CD4-positive, alpha-beta T cell (primary cell): ENCODE measurements at regions not wholly inside any gene's neighbourhood (a gene's known extent, or its start where the extent isn't known, plus 50 kb on each side); places are given as distances from the start of the nearest gene placed in this dataset.

Experiments used
- ATAC-seq: fragments of 200-7000 bp; cut with Tn5 transposase; one replicate; pipeline ENCODE4 v1.10.0; 2022; ENCODE audit warnings: mild to moderate bottlenecking; ENCODE audit not compliant: poor library complexity
- CTCF ChIA-PET: fragments of 350-600 bp; sonication (Branson Sonifier 250); formaldehyde crosslinking; loops from one replicate; lab custom pipeline; 2021; ENCODE audit warnings: antibody characterized with exemption, inconsistent platforms; lab: Charles Lee
- POLR2A ChIA-PET: fragments of 350-600 bp; sonication (Branson Sonifier 250); formaldehyde crosslinking; loops from one replicate; lab custom pipeline; 2021; ENCODE audit warnings: antibody characterized with exemption, inconsistent platforms; lab: Charles Lee
- DNase-seq, 14 experiments: peaks; one replicate each; pipeline ENCODE4 v3.0.0-alpha.2; 2013 to 2020; ENCODE audit warnings: mixed read lengths in 2 of 14
- H3K27ac ChIP-seq, 2 donors: one replicate each; pipeline versions ENCODE4 v1.5.1 to v1.7.0; 2013; ENCODE audit warnings: low read length in 2 of 2, low read depth in 1 of 2, mild to moderate bottlenecking in 1 of 2
- H3K27me3 ChIP-seq, 2 experiments: 1 replicate in 1 of 2; 2 replicates in 1 of 2; pipeline versions ENCODE4 v1.6.1 to v1.7.0; 2013; ENCODE audit warnings: low read length in 2 of 2, control low read depth in 1 of 2, mild to moderate bottlenecking in 1 of 2, moderate library complexity in 1 of 2; ENCODE audit not compliant: insufficient read depth in 2 of 2, control insufficient read depth in 1 of 2
- H3K36me3 ChIP-seq: one replicate; pipeline ENCODE4 v1.6.1; 2013; ENCODE audit warnings: low read length, control low read depth; ENCODE audit not compliant: insufficient read depth
- H3K4me1 ChIP-seq: one replicate; pipeline ENCODE4 v1.6.1; 2013; ENCODE audit warnings: low read length, control low read depth; ENCODE audit not compliant: insufficient read depth
- H3K4me3 ChIP-seq: one replicate; pipeline ENCODE4 v1.5.1; 2013; ENCODE audit warnings: mild to moderate bottlenecking, low read length, moderate library complexity
- H3K9me3 ChIP-seq, 2 experiments: 1 replicate in 1 of 2; 2 replicates in 1 of 2; pipeline versions ENCODE4 v1.6.1 to v1.7.0; 2013; ENCODE audit warnings: low read length in 2 of 2, mild to moderate bottlenecking in 2 of 2, control low read depth in 1 of 2, moderate library complexity in 1 of 2; ENCODE audit not compliant: control insufficient read depth in 1 of 2, insufficient read depth in 1 of 2
- H3K27ac Mint-ChIP-seq: one replicate; pipeline ENCODE4 v1.8.0; 2020; ENCODE audit warnings: mixed read lengths
- H3K27me3 Mint-ChIP-seq: one replicate; pipeline ENCODE4 v1.8.0; 2021; ENCODE audit warnings: mixed read lengths
- H3K36me3 Mint-ChIP-seq: one replicate; pipeline ENCODE4 v1.8.0; 2021; ENCODE audit warnings: low read depth, mixed read lengths
- H3K4me1 Mint-ChIP-seq: one replicate; pipeline ENCODE4 v1.8.0; 2021; ENCODE audit warnings: low read depth, mixed read lengths
- H3K4me3 Mint-ChIP-seq: one replicate; pipeline ENCODE4 v1.8.0; 2020; ENCODE audit warnings: mild to moderate bottlenecking, mixed read lengths
- H3K9me3 Mint-ChIP-seq: one replicate; pipeline ENCODE4 v1.8.0; 2020; ENCODE audit warnings: mixed read lengths
- intact Hi-C, 2 experiments: fragments of 100-400 bp; cut with DNase I in 1 of 2; cut with micrococcal nuclease in 1 of 2; formaldehyde crosslinking; loops; one replicate each; pipeline versions ENCODE4 v1.15.1 to v1.9.0; 2023 to 2025; cut with DNase I, micrococcal nuclease
- TF ChIP-seq, protein P1 (sequence below): fragments of 200-600 bp; IDR thresholded peaks from one replicate; pipeline ENCODE4 v1.8.0; 2022; ENCODE audit warnings: antibody characterized with exemption, mild to moderate bottlenecking

DNA sequence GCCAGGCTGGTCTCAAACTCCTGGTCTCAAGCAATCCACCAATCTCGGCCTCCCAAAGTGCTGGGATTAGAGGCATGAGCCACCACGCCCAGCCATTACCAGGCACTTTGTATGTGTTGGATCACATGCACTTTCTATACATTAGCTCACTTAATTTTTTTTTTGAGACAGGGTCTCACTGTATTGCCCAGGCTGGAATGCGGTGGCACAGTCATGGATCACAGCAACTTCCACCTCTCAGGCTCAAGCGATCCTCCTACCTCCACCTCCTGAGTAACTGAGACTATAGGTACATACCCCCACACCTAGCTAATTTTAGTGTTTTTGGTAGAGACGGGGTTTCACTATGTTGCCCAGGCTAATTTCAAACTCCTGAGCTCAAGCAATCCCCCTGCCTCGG is 203.0 kb upstream of the MYL2 start:
- no peaks in the 10 kb centered on the region for H3K4me1 Mint-ChIP-seq
- no peak overlapping the region for H3K27ac Mint-ChIP-seq

DNA sequence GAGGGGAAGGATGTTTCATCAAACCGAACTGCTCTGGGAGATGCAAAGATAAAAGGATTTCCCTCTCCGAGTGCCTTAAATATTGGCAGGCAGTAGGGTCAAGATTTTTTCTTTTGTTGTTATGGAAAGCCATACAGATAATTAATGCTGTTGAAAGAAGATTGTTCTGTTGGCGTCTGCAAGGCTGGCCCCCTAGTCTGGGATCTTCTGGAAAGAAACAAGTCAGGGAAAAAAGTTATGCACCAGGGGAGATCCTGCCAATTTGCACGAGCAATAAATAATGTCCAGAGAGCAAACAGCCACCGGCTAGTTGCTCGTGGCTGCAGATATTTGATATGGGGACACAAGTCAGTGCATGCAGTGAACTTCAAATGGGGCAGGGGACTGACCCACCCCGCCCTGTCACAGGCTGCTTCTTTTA is 202.1 kb upstream of the MYL2 start:
- CTCF ChIA-PET = no interaction called here
- H3K36me3 Mint-ChIP-seq = no peaks in the 10 kb centered on the region
- H3K4me3 Mint-ChIP-seq = no peak overlapping the region
- H3K27me3 ChIP-seq = peaks cover 0 to 6% of the 10 kb centered on the region in 2 experiments
- no peaks in the 10 kb centered on the region for H3K36me3 ChIP-seq
- DNase-seq (no peak), ATAC-seq (no peak)
- H3K27ac Mint-ChIP-seq = no peak overlapping the region
- POLR2A ChIA-PET = no interaction called here
- H3K4me3 ChIP-seq = no peak overlapping the region
- no peaks in the 10 kb centered on the region for H3K9me3 Mint-ChIP-seq
- intact Hi-C loops = no loop called here
- TF ChIP-seq, protein P1, sequence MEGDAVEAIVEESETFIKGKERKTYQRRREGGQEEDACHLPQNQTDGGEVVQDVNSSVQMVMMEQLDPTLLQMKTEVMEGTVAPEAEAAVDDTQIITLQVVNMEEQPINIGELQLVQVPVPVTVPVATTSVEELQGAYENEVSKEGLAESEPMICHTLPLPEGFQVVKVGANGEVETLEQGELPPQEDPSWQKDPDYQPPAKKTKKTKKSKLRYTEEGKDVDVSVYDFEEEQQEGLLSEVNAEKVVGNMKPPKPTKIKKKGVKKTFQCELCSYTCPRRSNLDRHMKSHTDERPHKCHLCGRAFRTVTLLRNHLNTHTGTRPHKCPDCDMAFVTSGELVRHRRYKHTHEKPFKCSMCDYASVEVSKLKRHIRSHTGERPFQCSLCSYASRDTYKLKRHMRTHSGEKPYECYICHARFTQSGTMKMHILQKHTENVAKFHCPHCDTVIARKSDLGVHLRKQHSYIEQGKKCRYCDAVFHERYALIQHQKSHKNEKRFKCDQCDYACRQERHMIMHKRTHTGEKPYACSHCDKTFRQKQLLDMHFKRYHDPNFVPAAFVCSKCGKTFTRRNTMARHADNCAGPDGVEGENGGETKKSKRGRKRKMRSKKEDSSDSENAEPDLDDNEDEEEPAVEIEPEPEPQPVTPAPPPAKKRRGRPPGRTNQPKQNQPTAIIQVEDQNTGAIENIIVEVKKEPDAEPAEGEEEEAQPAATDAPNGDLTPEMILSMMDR = no peak
- no peaks in the 10 kb centered on the region for H3K4me1 Mint-ChIP-seq
- H3K27me3 Mint-ChIP-seq = peaks cover 13% of the 10 kb centered on the region
- H3K4me1 ChIP-seq = no peaks in the 10 kb centered on the region
- no peaks in the 10 kb centered on the region for H3K9me3 ChIP-seq
- H3K27ac ChIP-seq = no peak overlapping the region

More for the DNA sequence above, 203.0 kb upstream of the MYL2 start:
- no peaks in the 10 kb centered on the region for H3K9me3 Mint-ChIP-seq
- H3K27me3 Mint-ChIP-seq = peaks cover 13% of the 10 kb centered on the region
- Histone ChIP-seq H3K9me3 (no peaks in the 10 kb centered on the region), H3K27ac (no peak overlapping the region), H3K27me3 (peaks cover 0 to 3% of the 10 kb centered on the region in 2 experiments), H3K4me3 (no peak overlapping the region), H3K4me1 (no peaks in the 10 kb centered on the region), H3K36me3 (no peaks in the 10 kb centered on the region)
- H3K36me3 Mint-ChIP-seq = no peaks in the 10 kb centered on the region
- intact Hi-C loops = no loop called here
- no peak for DNase-seq
- TF ChIP-seq, protein P1 = no peak
- no peak for ATAC-seq
- POLR2A ChIA-PET = no interaction called here
- no peak overlapping the region for H3K4me3 Mint-ChIP-seq
- CTCF ChIA-PET = no interaction called here

DNA sequence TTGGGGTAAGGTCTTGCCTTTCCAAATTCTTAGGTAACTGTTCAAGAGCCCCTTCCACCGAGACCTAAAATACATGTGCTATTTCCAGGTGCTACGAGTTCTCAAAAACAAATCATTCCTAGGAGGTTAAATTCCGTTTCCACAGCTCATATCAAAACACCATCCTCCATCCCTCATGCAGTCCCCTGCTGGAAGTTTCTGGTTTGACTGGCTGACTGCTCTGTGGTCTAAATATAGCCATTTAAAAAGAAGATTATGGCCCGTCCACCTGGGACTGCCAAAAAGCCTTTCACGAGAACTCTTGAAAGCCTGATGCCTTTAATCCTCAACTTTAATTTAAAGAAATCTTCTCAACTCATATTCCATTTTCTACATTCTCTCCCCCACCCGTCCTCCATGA is 201.5 kb upstream of the MYL2 start:
- H3K27ac Mint-ChIP-seq = no peak overlapping the region
- H3K4me3 Mint-ChIP-seq = no peak overlapping the region
- DNase-seq (no peak), ATAC-seq (no peak)
- peaks cover 0 to 6% of the 10 kb centered on the region in 2 experiments for H3K27me3 ChIP-seq
- POLR2A ChIA-PET = no interaction called here
- no peak overlapping the region for H3K27ac ChIP-seq
- no peaks in the 10 kb centered on the region for H3K9me3 Mint-ChIP-seq
- no peaks in the 10 kb centered on the region for H3K36me3 Mint-ChIP-seq
- H3K4me1 Mint-ChIP-seq = no peaks in the 10 kb centered on the region
- TF ChIP-seq, protein P1 = no peak
- no peaks in the 10 kb centered on the region for H3K9me3 ChIP-seq
- H3K27me3 Mint-ChIP-seq = peaks cover 13% of the 10 kb centered on the region
- H3K4me3 ChIP-seq = no peak overlapping the region
- CTCF ChIA-PET = no interaction called here
- H3K4me1 ChIP-seq = no peaks in the 10 kb centered on the region
- H3K36me3 ChIP-seq = no peaks in the 10 kb centered on the region
- intact Hi-C loops = no loop called here
